Suprapubic skin (tissue), 4 donors: ENCODE measurements at regions not wholly inside any gene's neighbourhood (a gene's known extent, or its start where the extent isn't known, plus 50 kb on each side); places are given as distances from the start of the nearest gene placed in this dataset.
"Not testable (repeated sequence)": the region's sequence is repeated elsewhere in the genome, so short reads cannot be mapped to it uniquely, and the experiment has no call there.

ENCODE experiments used
- DNase-seq, 2 donors: peaks; one replicate each; pipeline ENCODE4 v3.0.0-alpha.2; 2019; ENCODE audit warnings: low spot score in 2 of 2
- H3K27ac ChIP-seq: fragments of 200-600 bp; sonication (generic); one replicate; pipeline ENCODE4 v1.5.1; 2019
- H3K27me3 ChIP-seq: fragments of 200-600 bp; sonication (generic); one replicate; pipeline ENCODE4 v1.5.1; 2019
- H3K36me3 ChIP-seq: fragments of 200-600 bp; sonication (generic); one replicate; pipeline ENCODE4 v1.5.1; 2019
- H3K4me1 ChIP-seq: fragments of 200-600 bp; sonication (generic); one replicate; pipeline ENCODE4 v1.5.1; 2019
- H3K4me3 ChIP-seq: fragments of 200-600 bp; sonication (generic); one replicate; pipeline ENCODE4 v1.5.1; 2019; ENCODE audit warnings: mild to moderate bottlenecking
- H3K9me3 ChIP-seq: fragments of 200-600 bp; sonication (generic); one replicate; pipeline ENCODE4 v1.5.1; 2019
- CTCF ChIP-seq, 2 donors: fragments of 200-600 bp in 1 of 2; fragments of 450-650 bp in 1 of 2; sonication (generic) in 1 of 2; IDR thresholded peaks; one replicate each; pipeline ENCODE4 v1.5.1; 2016 to 2019; ENCODE audit warnings: antibody characterized with exemption in 2 of 2, mild to moderate bottlenecking in 1 of 2, moderate library complexity in 1 of 2
- EP300 ChIP-seq: sonication (generic); formaldehyde crosslinking; IDR thresholded peaks from one replicate; pipeline ENCODE4 v1.6.1; 2017; ENCODE audit warnings: antibody characterized with exemption
- POLR2A ChIP-seq, 2 donors: fragments of 450-650 bp; IDR thresholded peaks; one replicate each; pipeline ENCODE4 v1.6.1; 2017; ENCODE audit warnings: antibody characterized with exemption in 2 of 2, mild to moderate bottlenecking in 2 of 2, moderate library complexity in 2 of 2
- POLR2AphosphoS5 ChIP-seq, 3 donors: sonication (generic); formaldehyde crosslinking; IDR thresholded peaks; one replicate each; pipeline ENCODE4 v1.6.1; 2017; ENCODE audit warnings: antibody characterized with exemption in 3 of 3
- WGBS: methylation state at CpG from one replicate; pipeline ENCODE4 v1.1.5; 2018; 5-methylcytosine and 5-hydroxymethylcytosine counted together

GRCh38 chr16:35793601-35794000, 2334.2 kb downstream of the TP53TG3F start:
- Histone ChIP-seq H3K27ac (no peak overlapping the region), H3K4me1 (no peaks in the 10 kb centered on the region), H3K36me3 (no peaks in the 10 kb centered on the region), H3K27me3 (no peaks in the 10 kb centered on the region), H3K4me3 (no peak overlapping the region), H3K9me3 (peaks cover 18% of the 10 kb centered on the region)
- no peak for TF ChIP-seq EP300
- TF ChIP-seq POLR2AphosphoS5 (IDR thresholded peaks at IDR 0.05) = no peak
- TF ChIP-seq POLR2A (IDR thresholded peaks at IDR 0.05) = no peak
- TF ChIP-seq CTCF (IDR thresholded peaks at IDR 0.05) = no peak
- DNase-seq = no peak
- 69% methylated on average over 3 of the region's 3 CpGs for WGBS

GRCh38 chr16:35794896-35795295, 2335.5 kb downstream of the TP53TG3F start:
- Histone ChIP-seq H3K4me1 (no peaks in the 10 kb centered on the region), H3K27me3 (no peaks in the 10 kb centered on the region), H3K27ac (no peak overlapping the region), H3K9me3 (peaks cover 19% of the 10 kb centered on the region), H3K4me3 (no peak overlapping the region), H3K36me3 (no peaks in the 10 kb centered on the region)
- DNase-seq = no peak
- TF ChIP-seq POLR2A (IDR thresholded peaks at IDR 0.05) (no peak), POLR2AphosphoS5 (IDR thresholded peaks at IDR 0.05) (no peak), CTCF (IDR thresholded peaks at IDR 0.05) (no peak), EP300 (no peak)
- 42% methylated on average over 6 of the region's 6 CpGs for whole genome bisulfite sequencing

GRCh38 chr16:35795361-35796029, 2336.1 kb downstream of the TP53TG3F start:
- Histone ChIP-seq H3K27me3 (no peaks in the 10 kb centered on the region), H3K4me1 (no peaks in the 10 kb centered on the region), H3K9me3 (peaks cover 19% of the 10 kb centered on the region), H3K4me3 (no peak overlapping the region), H3K36me3 (no peaks in the 10 kb centered on the region), H3K27ac (no peak overlapping the region)
- DNase-seq = no peak
- WGBS = 80% methylated on average over 28 of the region's 33 CpGs
- TF ChIP-seq EP300 (no peak), POLR2AphosphoS5 (IDR thresholded peaks at IDR 0.05) (no peak), POLR2A (IDR thresholded peaks at IDR 0.05) (no peak), CTCF (IDR thresholded peaks at IDR 0.05) (no peak)

GRCh38 chr16:35797811-35798210, 2338.4 kb downstream of the TP53TG3F start:
- H3K27ac ChIP-seq = no peak overlapping the region
- no peak overlapping the region for H3K4me3 ChIP-seq
- WGBS = 80% methylated on average over 3 of the region's 3 CpGs
- no peak for TF ChIP-seq POLR2A (IDR thresholded peaks at IDR 0.05)
- no peak for TF ChIP-seq EP300
- no peak for TF ChIP-seq POLR2AphosphoS5 (IDR thresholded peaks at IDR 0.05)
- TF ChIP-seq CTCF (IDR thresholded peaks at IDR 0.05) = no peak
- H3K27me3 ChIP-seq = no peaks in the 10 kb centered on the region
- H3K9me3 ChIP-seq = peaks cover 14% of the 10 kb centered on the region
- no peaks in the 10 kb centered on the region for H3K36me3 ChIP-seq
- no peak for DNase-seq
- H3K4me1 ChIP-seq = no peaks in the 10 kb centered on the region

GRCh38 chr16:35798885-35799426, 2339.5 kb downstream of the TP53TG3F start:
- no peak for DNase-seq
- H3K4me3 ChIP-seq = no peak overlapping the region
- no peaks in the 10 kb centered on the region for H3K27me3 ChIP-seq
- H3K27ac ChIP-seq = no peak overlapping the region
- H3K36me3 ChIP-seq = no peaks in the 10 kb centered on the region
- no peaks in the 10 kb centered on the region for H3K4me1 ChIP-seq
- WGBS = 46% methylated on average over 11 of the region's 11 CpGs
- no peak for TF ChIP-seq CTCF (IDR thresholded peaks at IDR 0.05)
- no peak for TF ChIP-seq POLR2AphosphoS5 (IDR thresholded peaks at IDR 0.05)
- TF ChIP-seq POLR2A (IDR thresholded peaks at IDR 0.05) = no peak
- TF ChIP-seq EP300 = no peak
- peaks cover 14% of the 10 kb centered on the region for H3K9me3 ChIP-seq

- not testable (repeated sequence) for H3K9me3 ChIP-seq, H3K4me1 ChIP-seq, DNase-seq, H3K4me3 ChIP-seq, H3K27ac ChIP-seq, H3K27me3 ChIP-seq, H3K36me3 ChIP-seq
Observed at GRCh38 chr16:35804465-35804864, 2345.1 kb downstream of the TP53TG3F start.
